KG1 (cell line): ENCODE measurements at regions not wholly inside any gene's neighbourhood (a gene's known extent, or its start where the extent isn't known, plus 50 kb on each side); places are given as distances from the start of the nearest gene placed in this dataset.
"Not testable (repeated sequence)": the region's sequence is repeated elsewhere in the genome, so short reads cannot be mapped to it uniquely, and the experiment has no call there.

Experiments used
- DNase-seq: peaks from one replicate; lab custom pipeline; 2025; lab: John Stamatoyannopoulos, UW

GRCh38 chr9:74006935-74007334 is 490.2 kb upstream of the RORB start:
- DNase-seq: no peak

- no peak for DNase-seq
Observed at GRCh38 chr9:74007833-74008232, 489.3 kb upstream of the RORB start.

- no peak for DNase-seq
Observed at GRCh38 chr9:74016004-74016403, 481.1 kb upstream of the RORB start.

- no peak for DNase-seq
Observed at GRCh38 chr9:74025402-74025925, 471.7 kb upstream of the RORB start.

DNA sequence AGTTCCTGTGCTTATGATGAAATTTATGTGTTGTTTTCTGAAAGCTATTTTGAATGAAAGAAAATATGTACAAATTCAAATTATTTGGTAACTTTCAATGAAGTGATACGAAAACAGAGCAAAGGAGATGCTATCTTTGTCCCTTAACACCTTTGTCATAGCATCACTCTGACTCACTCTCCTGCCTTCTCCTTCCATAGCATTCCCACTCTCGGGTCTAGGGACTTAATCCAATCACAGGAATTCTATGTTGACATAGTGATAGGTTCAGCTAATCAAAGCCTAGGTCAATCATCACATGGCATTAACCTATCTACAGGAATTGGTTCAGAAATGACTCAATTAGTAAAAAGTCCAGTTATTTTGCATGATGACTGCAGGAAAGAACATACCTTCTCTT is 464.7 kb upstream of the RORB start:
- no peak for DNase-seq

GRCh38 chr9:74035786-74036185 is 461.3 kb upstream of the RORB start:
- no peak for DNase-seq

DNA sequence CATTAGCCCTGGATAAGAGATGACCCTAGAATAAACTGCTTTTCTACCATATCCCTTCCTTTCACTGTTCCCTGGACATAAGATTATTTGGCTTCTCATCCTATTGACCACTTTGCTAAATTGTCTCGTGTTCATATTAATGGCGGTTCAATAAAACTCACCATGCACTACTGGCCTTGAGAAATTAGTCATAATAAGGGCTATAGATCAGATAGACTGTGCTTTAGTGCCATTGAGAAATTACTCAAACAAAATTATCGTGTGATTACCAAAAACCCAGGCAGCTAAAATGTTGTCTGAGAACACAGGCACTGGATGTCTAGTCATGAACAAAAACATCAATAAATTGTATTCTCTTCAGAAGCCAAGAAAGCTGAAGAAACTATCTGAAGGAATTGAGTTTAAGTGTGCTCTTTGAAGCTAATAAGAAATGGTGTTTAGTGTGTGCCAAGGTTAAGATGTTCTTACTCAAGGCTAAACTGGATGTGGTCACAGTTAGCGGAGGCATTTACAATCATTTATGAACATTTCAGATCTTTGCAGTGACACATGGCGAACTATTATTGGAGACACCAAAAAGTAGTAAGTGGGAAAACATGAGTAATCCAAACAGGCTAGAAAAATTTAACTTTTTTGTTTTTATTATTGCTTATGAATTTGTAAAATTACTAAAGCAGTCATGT is 460.4 kb upstream of the RORB start:
- DNase-seq: no peak

GRCh38 chr9:74037274-74037673 is 459.9 kb upstream of the RORB start:
- DNase-seq: no peak

- no peak for DNase-seq
Observed at GRCh38 chr9:74041588-74041987, 455.5 kb upstream of the RORB start.

- no peak for DNase-seq
Observed at GRCh38 chr9:74044844-74045243, 452.3 kb upstream of the RORB start.

GRCh38 chr9:74056023-74056422 is 441.1 kb upstream of the RORB start:
- no peak for DNase-seq

GRCh38 chr9:74057051-74057450 is 440.1 kb upstream of the RORB start:
- not testable (repeated sequence) for DNase-seq

DNA sequence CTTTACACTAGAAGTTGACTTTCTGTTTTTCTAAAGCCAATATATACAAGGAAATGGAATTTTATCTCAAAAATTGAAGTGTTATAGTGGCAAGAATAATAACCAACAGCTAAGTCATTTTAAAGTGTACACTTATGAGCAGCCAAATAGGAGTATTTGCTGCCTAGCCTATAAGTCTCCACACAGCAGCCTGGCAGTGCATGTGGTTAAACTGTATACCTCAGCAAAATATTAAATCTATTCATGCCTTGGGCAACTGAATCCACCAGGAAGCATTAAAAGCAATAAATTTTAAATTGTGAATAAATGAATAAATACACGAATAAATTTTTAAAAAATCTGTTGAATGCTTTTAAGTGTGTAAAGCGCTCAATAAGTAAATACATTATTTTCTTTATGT is 432.4 kb upstream of the RORB start:
- no peak for DNase-seq

GRCh38 chr9:74066128-74066527 is 431.0 kb upstream of the RORB start:
- DNase-seq: no peak

GRCh38 chr9:74066605-74067004 is 430.5 kb upstream of the RORB start:
- no peak for DNase-seq

DNA sequence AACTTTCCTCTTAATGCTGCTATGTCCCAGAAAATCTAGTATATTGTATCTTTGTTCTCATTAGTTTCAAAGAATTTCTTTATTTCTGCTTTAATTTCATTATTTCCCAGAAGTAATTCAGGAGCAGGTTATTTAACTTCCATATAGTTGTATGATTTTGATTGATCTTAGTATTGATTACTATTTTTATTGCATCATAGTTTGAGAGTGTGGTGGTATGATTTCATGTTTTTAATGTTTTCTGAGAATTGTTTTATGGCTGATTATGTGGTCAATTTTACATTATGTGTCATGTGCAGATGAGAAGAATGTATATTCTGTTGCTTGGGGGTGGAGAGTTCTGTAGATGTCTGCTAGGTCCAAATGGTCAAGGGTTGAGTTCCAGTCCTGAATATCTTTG is 425.6 kb upstream of the RORB start:
- no peak for DNase-seq

GRCh38 chr9:74073897-74074296 is 423.2 kb upstream of the RORB start:
- DNase-seq: no peak

- DNase-seq: no peak
Observed at GRCh38 chr9:74078647-74079046, 418.5 kb upstream of the RORB start.

- not testable (repeated sequence) for DNase-seq
Observed at GRCh38 chr9:74080652-74081051, 416.5 kb upstream of the RORB start.

DNA sequence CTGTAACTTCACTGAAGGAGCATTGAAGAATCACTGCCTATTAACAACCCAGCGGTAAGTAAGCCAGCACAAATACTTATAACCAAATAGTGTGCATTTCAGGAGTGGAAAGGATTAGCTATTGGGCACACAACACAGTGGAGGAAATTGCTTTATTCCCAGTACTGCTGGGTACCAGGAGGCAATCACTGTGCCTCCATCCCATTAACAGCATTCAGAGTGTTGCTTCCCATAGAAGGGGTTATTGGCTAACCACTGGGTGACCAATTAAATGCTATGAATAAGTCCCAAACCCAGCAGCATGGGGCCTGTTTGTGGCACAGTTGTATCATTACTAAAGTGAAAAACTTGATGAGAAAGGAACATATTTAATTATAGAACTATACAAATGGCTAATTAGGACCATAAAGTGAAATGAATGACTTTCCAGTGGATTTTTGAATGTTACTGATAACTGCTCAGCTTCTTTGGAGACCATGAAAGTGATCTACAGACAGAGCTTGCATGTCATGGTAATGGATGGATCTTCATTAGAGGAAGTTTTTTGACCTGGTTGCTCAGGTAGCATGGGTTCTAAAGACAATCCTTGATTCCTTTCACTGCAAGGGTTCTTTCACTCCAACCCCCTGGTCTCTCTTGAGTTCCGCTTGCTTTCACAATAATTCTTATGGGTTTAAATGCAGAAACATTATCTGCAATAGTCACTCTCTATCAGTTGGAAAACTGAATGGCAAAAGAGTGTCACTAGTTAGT is 413.3 kb upstream of the RORB start:
- no peak for DNase-seq

- not testable (repeated sequence) for DNase-seq
Observed at GRCh38 chr9:74085384-74086037, 411.6 kb upstream of the RORB start.

GRCh38 chr9:74090921-74091320 is 406.2 kb upstream of the RORB start:
- DNase-seq: not testable (repeated sequence)

- DNase-seq: no peak
Observed at GRCh38 chr9:74092491-74092834, 404.7 kb upstream of the RORB start.
